HEK293 (cell line): ENCODE measurements at regions not wholly inside any gene's neighbourhood (a gene's known extent, or its start where the extent isn't known, plus 50 kb on each side); places are given as distances from the start of the nearest gene placed in this dataset.

Source experiments
- CTCF ChIA-PET: fragments of 350-600 bp; formaldehyde crosslinking; extraction: SDS; loops from one replicate; lab custom pipeline; 2021; ENCODE audit warnings: antibody characterized with exemption; lab: Yijun Ruan, JAX
- POLR2A ChIA-PET: fragments of 300-600 bp; formaldehyde crosslinking; extraction: SDS; loops from one replicate; lab custom pipeline; 2020; ENCODE audit warnings: antibody characterized with exemption, inconsistent platforms; lab: Yijun Ruan, JAX
- H3K27ac ChIP-seq: fragments of 200-500 bp; sonication (Bioruptor generic); 2 replicates; pipeline ENCODE4 v1.5.1; 2014; ENCODE audit warnings: low read depth, low read length, control low read depth, inconsistent platforms; ENCODE audit errors: extremely low read depth
- H3K36me3 ChIP-seq, 2 experiments: fragments of 200-500 bp in 1 of 2; sonication (Bioruptor generic) in 1 of 2; 1 replicate in 1 of 2; 2 replicates in 1 of 2; pipeline ENCODE4 v1.5.1; 2014 to 2017; ENCODE audit warnings: inconsistent platforms in 2 of 2, low read length in 2 of 2; ENCODE audit not compliant: control insufficient read depth in 2 of 2, insufficient read depth in 1 of 2
- H3K4me1 ChIP-seq: fragments of 200-500 bp; sonication (Bioruptor generic); 2 replicates; pipeline ENCODE4 v1.5.1; 2014; ENCODE audit warnings: mild to moderate bottlenecking, low read length, inconsistent platforms; ENCODE audit not compliant: control insufficient read depth, insufficient read depth
- H3K4me3 ChIP-seq: 2 replicates; pipeline ENCODE4 v1.5.1; 2011; ENCODE audit warnings: low read depth, mild to moderate bottlenecking, control low read depth, low read length, moderate library complexity
- H3K9me3 ChIP-seq: fragments of 200-500 bp; sonication (Bioruptor generic); 2 replicates; pipeline ENCODE4 v1.5.1; 2014; ENCODE audit warnings: low read depth, low read length, inconsistent platforms; ENCODE audit not compliant: control insufficient read depth, insufficient read depth
- KLF8 ChIP-seq: fragments of 450-650 bp; formaldehyde crosslinking; IDR thresholded peaks from 2 replicates; pipeline ENCODE4 v1.5.1; 2016; ENCODE audit warnings: missing biosample characterization, missing genetic modification characterization
- MZF1 ChIP-seq: fragments of 450-650 bp; formaldehyde crosslinking; IDR thresholded peaks from 2 replicates; pipeline ENCODE4 v1.5.1; 2017; ENCODE audit warnings: missing biosample characterization, missing genetic modification characterization, borderline replicate concordance
- PRDM1 ChIP-seq: fragments of 450-650 bp; formaldehyde crosslinking; IDR thresholded peaks from 2 replicates; pipeline ENCODE4; 2016; ENCODE audit warnings: missing biosample characterization, missing genetic modification characterization
- RBAK ChIP-seq: fragments of 450-650 bp; formaldehyde crosslinking; IDR thresholded peaks from 2 replicates; pipeline ENCODE4 v1.5.1; 2016; ENCODE audit warnings: missing biosample characterization, missing genetic modification characterization
- SP3 ChIP-seq: fragments of 450-650 bp; formaldehyde crosslinking; IDR thresholded peaks from 2 replicates; pipeline ENCODE4 v1.5.1; 2016; ENCODE audit warnings: missing biosample characterization, missing genetic modification characterization
- ZNF138 ChIP-seq: fragments of 450-650 bp; formaldehyde crosslinking; IDR thresholded peaks from 2 replicates; pipeline ENCODE4 v1.5.1; 2016; ENCODE audit warnings: missing biosample characterization, missing genetic modification characterization, borderline replicate concordance
- ZNF146 ChIP-seq: fragments of 450-650 bp; formaldehyde crosslinking; IDR thresholded peaks from 2 replicates; pipeline ENCODE4 v1.5.1; 2016; ENCODE audit warnings: missing biosample characterization, missing genetic modification characterization
- ZNF416 ChIP-seq: fragments of 450-650 bp; formaldehyde crosslinking; IDR thresholded peaks from 2 replicates; pipeline ENCODE4 v1.5.1; 2016; ENCODE audit warnings: missing biosample characterization, missing genetic modification characterization
- ZNF48 ChIP-seq: fragments of 450-650 bp; formaldehyde crosslinking; IDR thresholded peaks from 2 replicates; pipeline ENCODE4 v1.5.1; 2016; ENCODE audit warnings: missing biosample characterization, missing genetic modification characterization
- ZNF510 ChIP-seq: fragments of 450-650 bp; formaldehyde crosslinking; IDR thresholded peaks from 2 replicates; pipeline ENCODE4 v1.5.1; 2018; ENCODE audit warnings: mild to moderate bottlenecking, missing genetic modification characterization, missing biosample characterization; ENCODE audit not compliant: insufficient replicate concordance
- ZNF529 ChIP-seq: fragments of 450-650 bp; formaldehyde crosslinking; IDR thresholded peaks from 2 replicates; pipeline ENCODE4 v1.5.1; 2017; ENCODE audit warnings: missing genetic modification characterization, missing biosample characterization; ENCODE audit not compliant: insufficient replicate concordance
- ZNF555 ChIP-seq: fragments of 450-650 bp; formaldehyde crosslinking; conservative IDR thresholded peaks from 2 replicates; pipeline ENCODE4 v1.5.1; 2017; ENCODE audit warnings: missing biosample characterization, mild to moderate bottlenecking, missing genetic modification characterization, inconsistent platforms
- ZNF747 ChIP-seq: fragments of 450-650 bp; formaldehyde crosslinking; IDR thresholded peaks from 2 replicates; pipeline ENCODE4 v1.5.1; 2016; ENCODE audit warnings: missing biosample characterization, missing genetic modification characterization
- ZNF76 ChIP-seq: fragments of 450-650 bp; formaldehyde crosslinking; IDR thresholded peaks from 2 replicates; pipeline ENCODE4; 2016; ENCODE audit warnings: low read depth, missing biosample characterization, missing genetic modification characterization, borderline replicate concordance
- TF ChIP-seq, protein P1 (sequence below): fragments of 450-650 bp; formaldehyde crosslinking; IDR thresholded peaks from 2 replicates; pipeline ENCODE4 v1.5.1; 2016; ENCODE audit warnings: missing biosample characterization, missing genetic modification characterization, borderline replicate concordance
- TF ChIP-seq, protein P2 (sequence below): fragments of 450-650 bp; formaldehyde crosslinking; IDR thresholded peaks from 2 replicates; pipeline ENCODE4 v1.5.1; 2016; ENCODE audit warnings: missing biosample characterization, missing genetic modification characterization
- TF ChIP-seq, protein P3 (sequence below): fragments of 450-650 bp; formaldehyde crosslinking; IDR thresholded peaks from 2 replicates; pipeline ENCODE4 v1.5.1; 2017; ENCODE audit warnings: missing biosample characterization, missing genetic modification characterization
- TF ChIP-seq, protein P4 (sequence below): fragments of 450-650 bp; formaldehyde crosslinking; IDR thresholded peaks from 2 replicates; pipeline ENCODE4 v1.5.1; 2016; ENCODE audit warnings: missing biosample characterization, missing genetic modification characterization

DNA sequence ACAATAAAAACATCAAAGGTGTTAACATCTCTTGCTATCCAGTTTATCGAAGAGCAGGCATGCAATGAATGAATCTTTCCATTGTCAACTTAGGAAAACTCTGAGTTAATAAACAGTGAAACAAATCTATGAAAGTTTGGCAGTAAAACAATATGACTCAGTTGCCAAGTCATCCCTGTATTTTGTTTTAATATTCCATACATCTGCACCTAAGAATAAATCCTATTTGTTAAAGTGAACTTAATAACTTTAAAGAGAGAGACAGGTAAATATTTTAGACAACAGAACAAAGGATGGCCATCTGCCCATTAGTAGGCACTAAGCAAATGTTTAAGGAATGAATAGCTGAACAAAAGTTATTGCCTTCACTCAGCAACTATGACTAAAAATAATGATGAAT, 700.5 kb upstream of the CELF2 start (continued):
- TF ChIP-seq, protein P1, sequence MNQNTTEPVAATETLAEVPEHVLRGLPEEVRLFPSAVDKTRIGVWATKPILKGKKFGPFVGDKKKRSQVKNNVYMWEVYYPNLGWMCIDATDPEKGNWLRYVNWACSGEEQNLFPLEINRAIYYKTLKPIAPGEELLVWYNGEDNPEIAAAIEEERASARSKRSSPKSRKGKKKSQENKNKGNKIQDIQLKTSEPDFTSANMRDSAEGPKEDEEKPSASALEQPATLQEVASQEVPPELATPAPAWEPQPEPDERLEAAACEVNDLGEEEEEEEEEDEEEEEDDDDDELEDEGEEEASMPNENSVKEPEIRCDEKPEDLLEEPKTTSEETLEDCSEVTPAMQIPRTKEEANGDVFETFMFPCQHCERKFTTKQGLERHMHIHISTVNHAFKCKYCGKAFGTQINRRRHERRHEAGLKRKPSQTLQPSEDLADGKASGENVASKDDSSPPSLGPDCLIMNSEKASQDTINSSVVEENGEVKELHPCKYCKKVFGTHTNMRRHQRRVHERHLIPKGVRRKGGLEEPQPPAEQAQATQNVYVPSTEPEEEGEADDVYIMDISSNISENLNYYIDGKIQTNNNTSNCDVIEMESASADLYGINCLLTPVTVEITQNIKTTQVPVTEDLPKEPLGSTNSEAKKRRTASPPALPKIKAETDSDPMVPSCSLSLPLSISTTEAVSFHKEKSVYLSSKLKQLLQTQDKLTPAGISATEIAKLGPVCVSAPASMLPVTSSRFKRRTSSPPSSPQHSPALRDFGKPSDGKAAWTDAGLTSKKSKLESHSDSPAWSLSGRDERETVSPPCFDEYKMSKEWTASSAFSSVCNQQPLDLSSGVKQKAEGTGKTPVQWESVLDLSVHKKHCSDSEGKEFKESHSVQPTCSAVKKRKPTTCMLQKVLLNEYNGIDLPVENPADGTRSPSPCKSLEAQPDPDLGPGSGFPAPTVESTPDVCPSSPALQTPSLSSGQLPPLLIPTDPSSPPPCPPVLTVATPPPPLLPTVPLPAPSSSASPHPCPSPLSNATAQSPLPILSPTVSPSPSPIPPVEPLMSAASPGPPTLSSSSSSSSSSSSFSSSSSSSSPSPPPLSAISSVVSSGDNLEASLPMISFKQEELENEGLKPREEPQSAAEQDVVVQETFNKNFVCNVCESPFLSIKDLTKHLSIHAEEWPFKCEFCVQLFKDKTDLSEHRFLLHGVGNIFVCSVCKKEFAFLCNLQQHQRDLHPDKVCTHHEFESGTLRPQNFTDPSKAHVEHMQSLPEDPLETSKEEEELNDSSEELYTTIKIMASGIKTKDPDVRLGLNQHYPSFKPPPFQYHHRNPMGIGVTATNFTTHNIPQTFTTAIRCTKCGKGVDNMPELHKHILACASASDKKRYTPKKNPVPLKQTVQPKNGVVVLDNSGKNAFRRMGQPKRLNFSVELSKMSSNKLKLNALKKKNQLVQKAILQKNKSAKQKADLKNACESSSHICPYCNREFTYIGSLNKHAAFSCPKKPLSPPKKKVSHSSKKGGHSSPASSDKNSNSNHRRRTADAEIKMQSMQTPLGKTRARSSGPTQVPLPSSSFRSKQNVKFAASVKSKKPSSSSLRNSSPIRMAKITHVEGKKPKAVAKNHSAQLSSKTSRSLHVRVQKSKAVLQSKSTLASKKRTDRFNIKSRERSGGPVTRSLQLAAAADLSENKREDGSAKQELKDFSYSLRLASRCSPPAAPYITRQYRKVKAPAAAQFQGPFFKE (tag by site-specific recombination): no peak
- TF ChIP-seq MZF1: no peak
- TF ChIP-seq ZNF510: no peak
- no peak for TF ChIP-seq ZNF529 (tag by site-specific recombination)

DNA sequence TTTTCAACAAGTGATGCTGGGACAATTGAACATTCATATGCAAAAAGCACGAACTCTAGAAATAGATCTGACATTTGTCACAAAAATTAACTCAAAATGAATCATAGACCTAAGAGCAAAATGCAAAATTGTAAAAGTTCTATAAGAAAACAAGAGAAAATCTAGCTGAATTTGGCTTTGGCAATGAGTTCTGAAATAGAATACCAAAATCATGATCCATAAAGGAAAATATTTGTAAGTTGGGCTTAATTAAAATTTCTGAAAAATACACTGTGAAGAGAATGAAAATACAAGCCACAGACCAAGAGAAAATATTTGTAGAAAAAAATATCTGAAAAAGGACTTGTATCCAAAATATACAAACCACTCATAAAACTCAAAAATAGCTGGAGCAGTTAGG, 698.8 kb upstream of the CELF2 start:
- no peak overlapping the region for H3K4me3 ChIP-seq
- ChIA-PET POLR2A (no interaction called here), CTCF (no interaction called here)
- no peaks in the 10 kb centered on the region for H3K36me3 ChIP-seq
- H3K27ac ChIP-seq: no peak overlapping the region
- no peaks in the 10 kb centered on the region for H3K9me3 ChIP-seq
- no peak for TF ChIP-seq ZNF76 (tag by site-specific recombination)
- TF ChIP-seq, protein P2, sequence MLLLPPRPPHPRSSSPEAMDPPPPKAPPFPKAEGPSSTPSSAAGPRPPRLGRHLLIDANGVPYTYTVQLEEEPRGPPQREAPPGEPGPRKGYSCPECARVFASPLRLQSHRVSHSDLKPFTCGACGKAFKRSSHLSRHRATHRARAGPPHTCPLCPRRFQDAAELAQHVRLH (tag by site-specific recombination): no peak
- no peak for TF ChIP-seq ZNF555 (tag by site-specific recombination)
- TF ChIP-seq SP3 (tag by site-specific recombination): no peak
- TF ChIP-seq ZNF146 (tag by site-specific recombination): no peak
- TF ChIP-seq, protein P3, sequence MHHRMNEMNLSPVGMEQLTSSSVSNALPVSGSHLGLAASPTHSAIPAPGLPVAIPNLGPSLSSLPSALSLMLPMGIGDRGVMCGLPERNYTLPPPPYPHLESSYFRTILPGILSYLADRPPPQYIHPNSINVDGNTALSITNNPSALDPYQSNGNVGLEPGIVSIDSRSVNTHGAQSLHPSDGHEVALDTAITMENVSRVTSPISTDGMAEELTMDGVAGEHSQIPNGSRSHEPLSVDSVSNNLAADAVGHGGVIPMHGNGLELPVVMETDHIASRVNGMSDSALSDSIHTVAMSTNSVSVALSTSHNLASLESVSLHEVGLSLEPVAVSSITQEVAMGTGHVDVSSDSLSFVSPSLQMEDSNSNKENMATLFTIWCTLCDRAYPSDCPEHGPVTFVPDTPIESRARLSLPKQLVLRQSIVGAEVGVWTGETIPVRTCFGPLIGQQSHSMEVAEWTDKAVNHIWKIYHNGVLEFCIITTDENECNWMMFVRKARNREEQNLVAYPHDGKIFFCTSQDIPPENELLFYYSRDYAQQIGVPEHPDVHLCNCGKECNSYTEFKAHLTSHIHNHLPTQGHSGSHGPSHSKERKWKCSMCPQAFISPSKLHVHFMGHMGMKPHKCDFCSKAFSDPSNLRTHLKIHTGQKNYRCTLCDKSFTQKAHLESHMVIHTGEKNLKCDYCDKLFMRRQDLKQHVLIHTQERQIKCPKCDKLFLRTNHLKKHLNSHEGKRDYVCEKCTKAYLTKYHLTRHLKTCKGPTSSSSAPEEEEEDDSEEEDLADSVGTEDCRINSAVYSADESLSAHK (tag by site-specific recombination): no peak
- TF ChIP-seq ZNF138 (tag by site-specific recombination): no peak
- TF ChIP-seq ZNF747: no peak
- no peak for TF ChIP-seq RBAK (tag by site-specific recombination)
- no peak for TF ChIP-seq ZNF416 (tag by site-specific recombination)
- TF ChIP-seq, protein P4, sequence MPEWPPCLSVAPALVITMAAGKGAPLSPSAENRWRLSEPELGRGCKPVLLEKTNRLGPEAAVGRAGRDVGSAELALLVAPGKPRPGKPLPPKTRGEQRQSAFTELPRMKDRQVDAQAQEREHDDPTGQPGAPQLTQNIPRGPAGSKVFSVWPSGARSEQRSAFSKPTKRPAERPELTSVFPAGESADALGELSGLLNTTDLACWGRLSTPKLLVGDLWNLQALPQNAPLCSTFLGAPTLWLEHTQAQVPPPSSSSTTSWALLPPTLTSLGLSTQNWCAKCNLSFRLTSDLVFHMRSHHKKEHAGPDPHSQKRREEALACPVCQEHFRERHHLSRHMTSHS (tag by site-specific recombination): no peak
- no peak for TF ChIP-seq PRDM1
- TF ChIP-seq KLF8 (tag by site-specific recombination): no peak
- no peak for TF ChIP-seq ZNF48
- H3K4me1 ChIP-seq: 0 out of 2 replicates have a peak, but pooled peaks cover 3% of the 10 kb centered on the region
